ENCODE measurements at regions not wholly inside any gene's neighbourhood (a gene's known extent, or its start where the extent isn't known, plus 50 kb on each side); places are given as distances from the start of the nearest gene placed in this dataset.

DNA sequence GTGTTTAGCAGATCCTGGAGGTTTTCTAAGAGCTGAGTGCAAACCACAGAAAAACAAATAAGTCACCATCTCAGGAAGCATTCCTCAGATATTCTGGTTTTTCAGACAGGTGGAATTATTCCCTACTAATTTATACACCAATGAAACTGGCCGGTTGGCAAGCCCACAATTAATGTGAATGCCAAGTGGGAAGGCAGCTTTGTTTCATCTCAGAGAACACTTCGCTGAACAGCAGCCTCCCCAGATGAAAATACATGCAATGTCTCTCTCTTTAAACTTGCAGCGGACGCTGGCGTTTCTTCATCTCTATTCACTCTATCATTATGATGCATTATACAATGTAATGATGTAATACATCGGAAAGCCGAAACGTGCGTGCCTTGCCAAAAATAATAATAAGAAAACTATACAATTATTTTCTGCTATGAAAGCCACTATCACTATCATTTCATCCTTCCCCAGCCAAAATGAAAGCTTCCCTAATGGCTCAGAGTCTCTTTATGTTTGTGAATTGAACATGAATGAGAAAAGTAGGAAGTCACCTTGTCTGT, 649.4 kb downstream of the BCL11A start:
- Mint-ChIP-seq H3K9me3 (ENCODE audit: unreplicated experiment) (no peaks in the 10 kb centered on the region), H3K36me3 (ENCODE audit: low read depth, unreplicated experiment) (no peaks in the 10 kb centered on the region), H3K4me1 (ENCODE audit: unreplicated experiment) (no peaks in the 10 kb centered on the region), H3K4me3 (ENCODE audit: unreplicated experiment) (no peak overlapping the region), H3K27me3 (ENCODE audit: unreplicated experiment) (peaks cover under 1% of the 10 kb centered on the region), H3K27ac (ENCODE audit: unreplicated experiment) (no peak overlapping the region)
- TF ChIP-seq, protein P1, sequence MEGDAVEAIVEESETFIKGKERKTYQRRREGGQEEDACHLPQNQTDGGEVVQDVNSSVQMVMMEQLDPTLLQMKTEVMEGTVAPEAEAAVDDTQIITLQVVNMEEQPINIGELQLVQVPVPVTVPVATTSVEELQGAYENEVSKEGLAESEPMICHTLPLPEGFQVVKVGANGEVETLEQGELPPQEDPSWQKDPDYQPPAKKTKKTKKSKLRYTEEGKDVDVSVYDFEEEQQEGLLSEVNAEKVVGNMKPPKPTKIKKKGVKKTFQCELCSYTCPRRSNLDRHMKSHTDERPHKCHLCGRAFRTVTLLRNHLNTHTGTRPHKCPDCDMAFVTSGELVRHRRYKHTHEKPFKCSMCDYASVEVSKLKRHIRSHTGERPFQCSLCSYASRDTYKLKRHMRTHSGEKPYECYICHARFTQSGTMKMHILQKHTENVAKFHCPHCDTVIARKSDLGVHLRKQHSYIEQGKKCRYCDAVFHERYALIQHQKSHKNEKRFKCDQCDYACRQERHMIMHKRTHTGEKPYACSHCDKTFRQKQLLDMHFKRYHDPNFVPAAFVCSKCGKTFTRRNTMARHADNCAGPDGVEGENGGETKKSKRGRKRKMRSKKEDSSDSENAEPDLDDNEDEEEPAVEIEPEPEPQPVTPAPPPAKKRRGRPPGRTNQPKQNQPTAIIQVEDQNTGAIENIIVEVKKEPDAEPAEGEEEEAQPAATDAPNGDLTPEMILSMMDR (IDR thresholded peaks at IDR 0.05; ENCODE audit: unreplicated experiment) = no peak
- DNase-seq (ENCODE audit: low spot score) = no peak

DNA sequence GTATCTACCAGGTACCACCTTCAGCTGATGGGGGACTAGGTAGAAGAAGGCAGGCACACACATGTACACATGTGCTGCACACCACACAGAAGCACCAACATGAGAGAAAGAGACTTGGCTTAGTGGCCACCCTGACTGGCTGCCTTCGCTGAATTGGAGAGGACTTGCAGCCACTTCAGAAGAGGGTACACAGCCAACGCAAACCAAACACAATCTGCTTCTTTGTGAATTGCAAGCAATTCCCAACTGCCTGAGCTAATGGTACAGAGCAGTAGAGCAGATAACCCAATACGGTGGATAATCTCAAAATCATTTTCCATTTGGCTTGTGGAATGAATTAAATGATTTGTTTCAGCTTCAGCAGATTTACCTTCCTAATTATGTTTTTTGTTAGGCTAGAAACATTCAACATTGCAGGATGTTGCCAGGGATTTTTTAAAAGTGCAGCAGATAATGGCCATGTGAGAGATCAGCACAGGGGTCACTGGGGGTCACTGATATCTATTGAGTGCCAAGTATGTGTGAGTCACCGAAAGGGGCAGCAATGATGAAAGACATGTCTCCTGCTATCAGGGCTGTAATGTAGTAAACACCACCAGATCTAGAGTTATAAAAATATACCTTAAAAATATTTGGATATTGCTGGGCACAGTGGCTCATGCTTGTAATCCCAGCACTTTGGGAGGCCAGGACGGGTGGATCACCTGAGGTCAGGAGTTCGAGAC, 652.6 kb downstream of the BCL11A start:
- Mint-ChIP-seq H3K27ac (ENCODE audit: unreplicated experiment) (no peak overlapping the region), H3K4me1 (ENCODE audit: unreplicated experiment) (no peaks in the 10 kb centered on the region), H3K27me3 (ENCODE audit: unreplicated experiment) (peaks cover 2% of the 10 kb centered on the region), H3K36me3 (ENCODE audit: low read depth, unreplicated experiment) (no peaks in the 10 kb centered on the region), H3K9me3 (ENCODE audit: unreplicated experiment) (no peaks in the 10 kb centered on the region), H3K4me3 (ENCODE audit: unreplicated experiment) (no peak overlapping the region)
- TF ChIP-seq, protein P1 (IDR thresholded peaks at IDR 0.05; ENCODE audit: unreplicated experiment) = no peak
- no peak for DNase-seq (ENCODE audit: low spot score)

DNA sequence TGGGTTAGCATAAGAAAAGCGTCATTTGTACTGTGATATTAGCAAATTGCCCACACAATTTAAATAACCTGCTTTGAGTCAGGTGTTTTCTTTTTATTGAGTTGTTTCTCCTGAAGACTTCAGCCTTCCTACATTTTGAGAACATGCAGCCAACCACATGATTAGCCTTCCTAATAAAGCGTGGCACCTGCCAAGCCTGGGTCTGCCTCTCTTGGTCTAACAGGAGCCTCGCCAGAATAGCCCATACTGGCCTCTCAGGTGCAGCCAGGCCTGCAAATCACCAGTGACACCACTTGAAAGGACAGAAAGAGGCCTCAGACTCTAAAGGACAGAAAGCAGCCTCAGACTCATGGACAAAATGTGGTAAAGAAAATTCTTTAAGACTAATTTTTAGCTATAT, 653.8 kb downstream of the BCL11A start:
- Mint-ChIP-seq H3K4me3 (ENCODE audit: unreplicated experiment) (no peak overlapping the region), H3K27ac (ENCODE audit: unreplicated experiment) (no peak overlapping the region), H3K9me3 (ENCODE audit: unreplicated experiment) (no peaks in the 10 kb centered on the region), H3K4me1 (ENCODE audit: unreplicated experiment) (no peaks in the 10 kb centered on the region), H3K36me3 (ENCODE audit: low read depth, unreplicated experiment) (no peaks in the 10 kb centered on the region), H3K27me3 (ENCODE audit: unreplicated experiment) (peaks cover 2% of the 10 kb centered on the region)
- DNase-seq (ENCODE audit: low spot score) = no peak
- TF ChIP-seq, protein P1 (IDR thresholded peaks at IDR 0.05; ENCODE audit: unreplicated experiment) = no peak

DNA sequence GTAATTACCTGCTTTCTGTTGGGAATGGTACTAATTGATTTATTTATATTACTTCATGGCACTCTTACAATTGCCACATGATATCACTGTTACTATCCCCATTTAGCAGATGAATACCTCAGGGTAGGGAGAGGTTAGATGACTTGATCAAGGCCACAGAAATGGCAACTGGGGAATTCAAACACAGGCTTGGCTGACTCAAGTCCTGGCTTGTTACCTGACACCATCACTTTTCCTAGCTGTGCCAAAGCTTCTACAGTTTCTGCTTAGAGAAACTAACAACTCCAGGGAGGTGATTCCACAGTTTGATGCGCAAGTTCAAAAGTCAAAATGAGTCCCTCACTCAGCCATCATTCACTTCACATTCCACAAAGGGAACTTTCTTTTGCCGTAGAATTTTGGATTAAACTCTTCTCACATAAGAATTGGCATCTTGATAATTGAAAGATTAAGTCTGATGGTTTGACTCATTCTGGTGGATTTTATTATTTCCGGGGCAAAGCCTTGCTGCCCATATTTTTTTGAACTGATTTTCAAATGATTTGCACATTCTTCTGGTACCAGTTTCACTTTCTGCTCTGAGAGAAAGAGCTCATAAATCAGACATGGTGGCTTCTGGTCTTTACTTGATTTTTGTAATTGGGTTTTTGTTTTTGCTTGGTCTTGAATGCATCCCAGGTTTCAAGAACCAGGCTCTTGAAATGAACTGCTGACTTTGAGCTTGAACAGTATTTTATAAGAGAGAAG, 656.8 kb downstream of the BCL11A start:
- peaks cover 2% of the 10 kb centered on the region for H3K27me3 Mint-ChIP-seq (ENCODE audit: unreplicated experiment)
- no peak for DNase-seq (ENCODE audit: low spot score)
- H3K4me1 Mint-ChIP-seq (ENCODE audit: unreplicated experiment) = no peaks in the 10 kb centered on the region
- no peaks in the 10 kb centered on the region for H3K36me3 Mint-ChIP-seq (ENCODE audit: low read depth, unreplicated experiment)
- TF ChIP-seq, protein P1 (IDR thresholded peaks at IDR 0.05; ENCODE audit: unreplicated experiment) = no peak
- H3K27ac Mint-ChIP-seq (ENCODE audit: unreplicated experiment) = no peak overlapping the region
- H3K9me3 Mint-ChIP-seq (ENCODE audit: unreplicated experiment) = no peaks in the 10 kb centered on the region
- H3K4me3 Mint-ChIP-seq (ENCODE audit: unreplicated experiment) = no peak overlapping the region

DNA sequence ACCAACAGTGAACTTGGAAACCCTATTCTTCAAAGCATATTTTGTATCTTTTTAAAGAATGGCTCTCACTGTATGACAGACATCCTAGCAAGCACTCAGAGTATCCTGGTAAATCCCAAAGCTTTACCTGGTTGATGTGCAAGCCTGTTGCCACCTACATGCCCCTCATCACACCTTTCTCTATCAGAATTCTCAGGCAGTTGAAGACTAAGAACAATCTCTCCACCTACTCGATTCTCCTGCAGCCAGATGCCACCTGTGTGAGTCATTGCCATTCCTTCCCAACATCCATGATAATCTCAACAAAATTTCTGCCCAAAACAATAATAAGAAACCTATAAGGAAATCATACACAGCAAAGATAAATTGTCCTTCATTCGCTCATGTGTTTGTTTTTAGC, 659.8 kb downstream of the BCL11A start:
- no peak for DNase-seq (ENCODE audit: low spot score)
- Mint-ChIP-seq H3K27me3 (ENCODE audit: unreplicated experiment) (no peaks in the 10 kb centered on the region), H3K36me3 (ENCODE audit: low read depth, unreplicated experiment) (no peaks in the 10 kb centered on the region), H3K27ac (ENCODE audit: unreplicated experiment) (no peak overlapping the region), H3K9me3 (ENCODE audit: unreplicated experiment) (no peaks in the 10 kb centered on the region), H3K4me3 (ENCODE audit: unreplicated experiment) (no peak overlapping the region), H3K4me1 (ENCODE audit: unreplicated experiment) (no peaks in the 10 kb centered on the region)
- TF ChIP-seq, protein P1 (IDR thresholded peaks at IDR 0.05; ENCODE audit: unreplicated experiment) = no peak
